NCI-H510A (cell line): ENCODE measurements at regions not wholly inside any gene's neighbourhood (a gene's known extent, or its start where the extent isn't known, plus 50 kb on each side); places are given as distances from the start of the nearest gene placed in this dataset.

ENCODE experiments used
- DNase-seq: peaks from one replicate; lab custom pipeline; 2025; lab: John Stamatoyannopoulos, UW

DNA sequence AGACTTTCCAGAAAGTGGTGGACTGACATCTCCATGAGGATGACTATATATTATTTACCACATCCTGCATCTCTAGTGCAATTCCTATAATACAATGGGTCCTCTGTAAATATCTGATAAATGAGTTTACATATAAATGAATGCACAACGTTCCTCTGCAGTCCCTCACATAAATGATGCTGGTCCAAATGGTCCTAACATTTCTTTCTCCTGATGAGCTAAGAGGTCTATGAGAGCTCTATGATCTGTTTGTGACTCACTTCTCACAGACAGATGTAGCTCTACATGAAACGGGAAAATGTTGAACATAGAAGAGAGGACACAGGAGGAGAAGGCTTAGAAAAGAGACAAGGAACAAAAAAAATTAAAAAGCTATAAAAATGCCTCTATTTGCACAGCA lies 201.2 kb upstream of the PIK3C3 start:
- DNase-seq, result no peak

DNA sequence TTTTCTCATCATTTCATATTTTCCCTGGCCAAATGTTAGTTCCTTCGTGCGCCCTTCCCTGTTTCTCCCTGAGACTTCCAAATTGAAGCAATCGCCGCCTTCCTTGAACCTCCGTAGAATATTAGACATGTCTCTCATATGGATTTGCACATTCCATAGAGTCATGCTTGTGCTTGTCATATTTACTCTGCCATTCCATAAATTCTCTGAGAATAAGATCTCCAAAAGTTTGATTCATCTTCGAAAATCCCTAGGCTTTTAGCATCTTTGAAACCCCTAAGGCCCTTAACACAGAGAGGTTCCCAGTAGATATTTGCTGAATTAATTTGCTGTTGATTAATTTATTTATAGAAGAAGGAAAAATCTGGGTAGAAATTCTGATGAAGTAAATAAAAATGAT lies 202.2 kb upstream of the PIK3C3 start:
- no peak for DNase-seq

DNA sequence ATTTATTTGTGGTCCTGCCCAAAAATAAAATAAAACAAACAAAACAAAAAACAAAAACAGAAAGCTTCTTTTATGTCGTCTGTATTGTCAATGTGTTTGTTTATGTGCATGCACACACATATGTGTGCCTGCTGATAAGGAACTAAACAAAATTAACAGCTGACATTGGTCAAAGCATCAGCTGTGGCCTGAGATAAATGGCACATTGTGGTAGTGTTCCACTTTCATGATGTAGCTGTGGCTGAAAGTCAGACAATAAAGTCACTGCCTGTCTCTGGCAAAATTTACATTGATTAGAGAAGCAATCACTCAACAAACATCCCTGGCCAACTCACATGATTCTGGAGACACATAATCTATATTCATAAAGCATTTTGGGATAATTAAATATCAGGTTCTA lies 203.4 kb upstream of the PIK3C3 start:
- no peak for DNase-seq

DNA sequence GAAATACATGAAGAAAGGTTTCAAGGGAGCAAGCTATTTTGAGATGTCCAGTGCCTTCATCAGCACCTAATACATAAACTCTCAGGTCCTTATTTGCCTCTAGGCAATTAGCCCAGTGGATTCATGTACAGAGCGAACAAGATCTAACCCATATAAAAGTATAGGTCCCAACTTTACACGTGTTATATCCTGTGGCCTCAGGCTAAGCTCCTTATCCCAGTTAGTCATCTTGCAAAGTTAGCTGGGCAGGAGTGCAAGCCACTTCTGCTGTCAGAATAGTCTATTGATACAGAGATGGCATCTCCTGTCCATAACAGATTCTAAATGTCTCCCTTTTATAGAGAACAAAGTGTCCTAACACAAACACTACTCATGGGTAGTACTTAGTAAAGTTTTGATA lies 203.9 kb upstream of the PIK3C3 start:
- DNase-seq, result no peak

DNA sequence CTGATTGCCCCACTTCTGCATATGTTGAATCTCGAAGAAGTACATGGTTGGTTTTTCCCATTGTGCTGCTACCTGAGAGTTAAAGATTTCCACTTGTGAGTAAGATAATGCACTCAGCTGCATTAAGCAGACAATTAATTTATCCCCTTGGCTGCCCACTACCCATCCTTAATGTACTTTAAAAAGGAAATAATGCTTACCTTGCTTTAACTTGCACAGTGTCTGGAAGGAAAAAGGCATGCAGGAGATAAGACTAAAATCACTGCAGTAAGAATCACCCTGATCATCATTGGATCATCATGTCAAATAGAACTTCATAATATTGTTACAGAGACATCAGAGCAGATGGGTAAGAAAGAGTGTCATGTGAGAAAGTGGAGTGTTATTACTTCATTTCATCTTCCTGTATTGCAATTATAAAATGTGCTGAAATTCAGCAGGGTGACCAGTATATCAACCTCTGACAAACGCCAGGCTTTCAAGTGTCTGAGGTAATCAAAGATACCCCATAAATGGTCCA lies 207.3 kb upstream of the PIK3C3 start:
- no peak for DNase-seq

DNA sequence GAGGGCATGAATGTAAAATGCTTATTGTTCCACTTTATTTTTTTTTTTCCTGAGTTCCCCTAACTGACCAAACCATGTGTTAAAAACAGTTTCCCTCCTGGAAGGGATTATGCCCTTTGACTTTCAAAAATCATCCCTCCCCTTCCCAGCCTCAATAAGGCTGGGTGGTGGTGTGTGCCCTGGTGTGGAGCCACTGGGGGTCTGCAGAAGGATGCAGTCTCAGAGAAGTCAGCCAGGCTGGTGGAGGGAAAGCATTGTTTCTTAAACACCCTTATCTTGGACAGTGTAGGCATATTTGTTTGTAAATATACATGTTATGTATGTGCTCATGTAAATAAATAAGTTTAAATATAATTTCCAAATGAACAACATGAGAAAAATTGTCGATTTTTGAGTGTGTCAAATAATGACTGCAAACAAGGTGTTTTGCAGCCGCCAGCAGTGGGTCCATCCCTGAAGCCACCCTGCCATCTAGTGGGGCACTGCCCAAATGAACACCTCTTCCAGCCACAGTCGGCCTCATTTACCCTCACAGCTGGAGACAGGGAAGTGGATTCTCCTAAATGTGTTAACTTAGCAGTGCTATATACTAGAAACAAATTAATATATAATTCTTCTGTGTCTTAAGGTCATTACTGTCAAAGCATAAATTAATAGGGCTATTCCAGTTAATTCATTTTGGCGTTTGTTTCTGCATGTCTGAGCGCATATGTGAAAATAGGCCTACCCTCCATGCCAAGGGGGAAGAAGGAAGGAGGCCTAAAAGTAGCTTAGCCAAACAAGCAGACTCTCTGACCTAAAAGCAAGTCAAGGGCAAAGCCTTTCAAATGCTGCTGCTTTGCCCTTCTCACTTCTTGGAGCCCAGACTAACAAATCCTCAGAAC lies 209.6 kb upstream of the PIK3C3 start:
- peak; percentile 52 for DNase-seq

DNA sequence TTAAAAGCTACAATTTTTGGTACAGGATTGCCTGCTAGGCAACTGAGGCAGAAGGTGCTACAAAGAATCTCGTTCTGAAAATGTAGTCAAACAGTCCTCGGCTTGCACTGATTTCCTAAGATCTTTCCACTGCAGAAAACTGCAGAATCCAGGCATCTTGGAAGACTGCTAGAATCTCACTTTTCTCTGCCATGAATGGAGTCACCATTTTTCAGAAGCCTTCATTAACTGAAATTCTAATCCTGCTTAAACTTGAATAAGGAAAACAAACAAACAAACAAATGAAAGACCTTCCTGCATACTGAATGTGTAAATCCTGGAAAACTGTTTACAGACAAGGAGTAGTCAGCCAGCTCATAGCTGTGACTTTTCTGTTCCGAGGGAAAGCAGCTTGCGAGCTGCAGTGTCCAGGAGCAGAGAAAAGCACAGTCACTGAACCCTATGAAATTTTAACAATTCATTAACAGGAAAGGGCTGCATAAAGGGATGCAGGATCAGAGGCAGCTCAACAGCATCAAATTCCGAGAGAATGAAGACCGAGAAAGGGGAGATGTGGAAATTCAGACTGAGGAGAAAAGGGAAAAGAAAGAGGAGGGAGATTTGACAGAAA lies 210.5 kb upstream of the PIK3C3 start:
- DNase-seq, result no peak

DNA sequence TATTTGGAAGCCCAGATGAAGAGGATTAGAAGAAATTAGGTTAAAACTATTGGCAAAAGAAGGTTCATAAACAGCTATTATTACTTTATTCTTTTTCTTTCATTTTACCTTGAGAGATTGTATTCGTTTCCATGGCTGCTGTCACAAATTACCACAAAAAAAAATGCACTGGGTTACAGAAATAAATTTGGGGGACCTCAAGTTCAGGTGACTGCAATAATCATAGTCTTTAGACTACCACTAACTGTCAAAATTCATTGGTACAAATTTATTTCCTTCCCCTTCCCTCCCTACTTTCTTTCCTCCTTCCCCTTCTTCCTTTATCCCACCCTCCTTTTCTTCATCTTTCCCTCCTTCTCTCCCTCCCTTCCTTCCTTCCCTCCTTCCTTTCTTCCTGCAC lies 217.8 kb upstream of the PIK3C3 start:
- DNase-seq, result no peak

DNA sequence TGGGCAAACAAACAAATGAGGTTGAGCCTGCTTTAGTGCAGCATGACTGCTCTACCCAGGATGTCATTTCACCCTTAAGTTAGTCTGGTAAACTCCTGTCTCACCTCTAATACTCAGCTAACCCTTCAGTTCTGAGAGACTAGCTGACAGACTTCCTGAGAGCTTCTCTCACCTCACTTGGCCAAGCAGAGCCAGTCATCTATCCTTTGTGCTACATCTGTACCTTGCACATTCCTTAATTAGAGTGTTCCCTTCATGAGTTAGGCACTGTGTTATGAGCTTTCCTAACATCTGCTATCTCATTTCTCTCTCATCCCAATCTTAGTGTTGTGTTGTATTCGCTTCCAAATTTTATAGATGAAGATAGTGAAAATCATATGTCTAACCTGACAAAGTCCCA lies 220.1 kb upstream of the PIK3C3 start:
- DNase-seq, result no peak

DNA sequence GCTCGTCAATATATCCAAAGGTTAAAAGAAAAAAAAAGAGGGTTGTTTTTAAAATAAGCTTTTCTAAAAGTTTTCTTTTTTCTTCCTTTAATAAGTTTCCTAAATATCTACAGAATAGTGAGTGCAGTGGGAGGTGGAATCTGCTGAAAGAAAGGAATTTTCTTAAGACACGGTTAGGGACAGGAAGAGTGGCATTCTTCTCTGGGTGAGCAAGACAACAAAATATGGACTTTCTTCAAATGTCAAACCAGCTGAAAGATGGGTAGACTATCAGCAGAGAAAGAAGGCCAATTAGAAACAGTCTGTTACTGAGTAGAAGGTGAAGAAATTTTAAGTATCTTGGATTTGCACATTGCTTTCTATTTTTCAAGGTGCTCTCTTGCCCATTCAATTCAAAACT lies 222.7 kb upstream of the PIK3C3 start:
- DNase-seq, result no peak

DNA sequence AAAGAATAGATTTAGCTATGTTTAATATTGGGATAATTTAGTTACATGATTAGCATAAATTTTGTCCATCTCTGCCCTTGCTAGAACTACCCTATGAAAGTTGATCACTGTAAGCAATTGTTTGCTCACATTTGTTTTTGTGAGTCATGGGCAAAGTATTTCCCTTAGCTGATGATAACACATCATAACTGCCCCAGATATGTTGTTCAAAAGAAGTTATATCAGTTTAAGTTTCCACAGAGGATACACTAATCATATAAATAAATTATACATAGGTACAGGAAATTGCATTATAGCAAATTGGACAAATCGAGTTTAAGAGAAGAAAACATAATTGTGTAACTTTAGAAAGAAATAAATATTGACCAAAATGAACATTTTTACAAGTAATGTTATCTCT lies 223.2 kb upstream of the PIK3C3 start:
- DNase-seq, result no peak

DNA sequence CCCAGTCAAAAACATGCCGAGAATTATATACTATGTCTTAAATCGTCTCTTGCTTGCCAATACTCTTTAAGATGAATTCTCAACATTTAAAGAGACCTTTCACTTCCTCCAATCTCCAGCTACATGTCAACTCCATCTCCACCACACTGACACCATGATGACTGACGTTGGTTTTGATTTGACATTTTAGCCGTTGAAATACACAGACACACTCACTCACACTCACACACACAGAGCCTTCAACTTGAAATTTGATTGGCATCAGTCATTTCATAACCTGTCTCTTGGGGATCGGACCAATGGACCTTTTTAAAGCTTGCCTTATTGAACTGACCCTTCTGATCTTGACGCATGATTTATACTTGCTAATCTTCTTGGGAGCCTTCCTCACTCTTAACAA lies 230.8 kb upstream of the PIK3C3 start:
- no peak for DNase-seq

DNA sequence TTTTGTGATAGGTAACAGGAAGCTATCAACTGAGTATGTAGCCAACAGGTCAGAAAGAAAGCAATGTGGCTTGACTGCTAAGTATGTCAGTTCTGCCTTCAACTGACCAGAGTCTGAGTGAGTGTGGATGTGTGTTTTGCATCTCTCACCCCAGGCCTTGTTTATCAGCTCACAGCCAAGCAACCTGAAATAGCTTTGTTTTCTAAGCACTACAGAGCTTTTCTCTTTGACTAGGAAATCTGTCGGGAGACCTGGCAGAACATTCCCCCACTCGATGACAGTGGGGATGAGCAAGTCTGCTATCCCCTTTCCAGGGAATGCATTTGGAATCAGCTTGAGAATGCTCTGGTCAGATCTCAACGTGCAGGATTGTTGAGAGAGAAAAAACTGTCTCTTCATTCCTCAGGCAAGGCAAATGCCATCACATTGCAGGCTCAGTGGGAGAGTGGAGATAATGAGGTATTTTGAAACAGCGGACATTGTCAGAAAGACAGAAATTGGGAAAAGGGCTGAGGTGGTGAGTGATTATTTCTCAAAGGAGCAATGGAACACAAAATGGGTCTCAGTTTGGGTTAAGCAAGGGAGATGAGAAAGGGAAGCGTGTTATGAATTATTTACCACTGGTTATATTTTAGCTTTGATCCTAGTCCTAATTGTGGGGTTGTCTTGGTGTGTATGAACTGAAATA lies 233.8 kb upstream of the PIK3C3 start:
- no peak for DNase-seq

DNA sequence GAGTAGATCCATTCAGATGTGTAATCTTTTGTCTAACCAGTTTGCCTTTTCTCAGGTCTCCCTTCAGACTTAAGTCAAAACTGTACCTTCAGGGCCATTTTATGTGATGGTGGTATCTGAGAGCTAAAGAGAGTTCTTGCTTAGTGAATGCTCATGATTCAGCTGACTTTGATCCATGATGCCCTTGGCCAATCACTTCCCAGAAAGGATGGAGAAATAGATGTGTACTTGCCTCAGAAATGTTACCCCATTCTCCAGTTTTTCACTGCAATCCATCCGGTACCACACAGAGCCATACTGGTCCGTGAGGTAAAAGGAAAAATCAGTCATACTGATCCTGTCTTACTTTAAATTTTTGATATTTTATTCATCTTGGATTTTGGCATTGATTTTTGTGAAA lies 234.8 kb upstream of the PIK3C3 start:
- DNase-seq, result no peak

DNA sequence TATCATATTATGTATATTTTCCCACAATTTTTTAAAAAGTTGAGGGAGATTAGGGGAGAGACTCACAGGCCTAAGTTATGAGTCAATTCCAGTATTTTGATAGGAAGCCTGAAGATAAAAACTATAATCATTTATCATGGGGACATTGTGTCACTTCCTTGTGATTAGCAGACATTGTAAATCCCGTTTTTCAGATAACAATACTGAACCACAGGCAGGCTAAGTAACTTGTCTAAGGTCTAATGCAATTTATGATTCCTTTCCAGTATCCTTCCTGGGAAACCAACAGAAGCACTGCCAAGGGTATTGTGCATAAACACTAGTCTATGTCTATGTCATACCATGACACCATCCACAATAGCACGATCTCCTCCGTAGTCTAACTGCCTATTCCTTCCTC lies 235.2 kb upstream of the PIK3C3 start:
- no peak for DNase-seq

DNA sequence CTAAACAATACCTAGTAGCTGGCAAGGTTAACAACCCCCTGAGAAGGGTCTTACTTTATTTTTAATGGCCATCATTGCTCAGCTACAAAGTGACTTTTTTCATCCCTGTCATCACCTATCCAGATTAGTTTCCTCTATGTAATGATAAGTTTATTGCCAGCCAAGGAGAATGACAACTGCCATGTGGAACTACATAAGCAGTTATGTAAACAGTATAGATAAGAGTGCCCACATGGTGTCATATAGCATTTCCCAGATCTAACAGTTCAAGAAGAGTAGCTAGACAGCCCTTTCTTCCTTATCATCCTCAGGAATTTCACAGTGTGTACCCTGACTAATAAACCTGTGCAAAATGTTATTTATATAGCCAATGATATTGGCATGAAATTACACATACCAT lies 240.2 kb upstream of the PIK3C3 start:
- DNase-seq, result peak; percentile 0

DNA sequence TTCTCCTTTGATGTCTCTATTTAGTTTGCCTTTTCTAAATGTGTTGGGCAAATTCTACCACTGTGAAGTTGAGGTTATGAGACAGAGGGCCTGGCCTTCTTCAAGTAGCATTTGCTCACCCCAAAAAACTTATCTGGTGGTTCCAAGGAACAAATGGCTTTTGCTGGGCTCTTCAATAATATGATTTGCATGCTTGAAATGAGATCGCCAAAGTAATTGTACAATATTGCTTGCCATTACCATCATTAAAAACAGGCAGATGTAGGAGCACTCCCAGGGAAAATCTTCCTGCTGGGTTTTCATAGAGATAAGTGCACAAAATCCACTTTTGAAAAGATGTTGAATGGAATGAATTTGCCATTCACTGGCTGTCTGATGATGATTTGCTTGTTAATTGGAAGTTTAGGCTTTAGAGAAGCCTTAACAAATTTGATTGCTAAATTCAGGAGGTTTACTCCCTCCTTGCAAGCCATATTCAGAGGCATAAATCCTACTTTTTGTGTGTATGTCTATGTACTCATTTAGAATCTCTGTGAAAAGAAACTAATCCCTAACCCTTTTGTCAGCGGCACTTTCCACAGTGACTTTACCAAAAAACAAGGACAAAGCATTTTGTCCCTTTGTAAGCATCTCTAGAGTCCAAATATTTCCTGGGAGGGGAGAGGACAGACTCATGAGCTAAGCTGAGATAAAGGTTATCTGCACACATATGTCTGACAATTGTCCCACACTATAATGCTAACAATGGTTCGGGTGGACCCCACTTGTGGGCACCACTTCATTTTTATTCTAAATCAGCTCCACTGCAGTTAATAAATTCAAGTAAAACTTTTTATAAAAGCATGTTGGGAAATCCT lies 240.8 kb upstream of the PIK3C3 start:
- DNase-seq, result no peak

DNA sequence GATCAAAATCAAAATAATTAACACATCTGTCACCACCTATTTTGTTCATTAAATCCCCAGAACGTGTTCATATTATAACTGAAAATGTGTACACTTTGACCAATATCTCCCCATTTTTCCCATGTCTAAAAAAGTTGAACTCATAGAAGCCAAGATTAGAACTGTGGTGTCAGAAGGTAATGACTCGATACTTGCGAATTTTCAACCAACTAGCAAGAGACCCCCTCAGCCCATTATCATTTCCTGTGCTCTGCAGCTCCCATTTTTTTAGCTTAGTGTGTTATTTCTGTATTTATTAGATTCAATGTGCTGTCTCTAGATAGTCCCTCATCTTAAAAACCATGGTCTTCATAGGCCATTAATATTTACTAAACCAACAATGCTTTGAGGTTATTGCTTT lies 248.7 kb upstream of the PIK3C3 start:
- DNase-seq, result no peak

DNA sequence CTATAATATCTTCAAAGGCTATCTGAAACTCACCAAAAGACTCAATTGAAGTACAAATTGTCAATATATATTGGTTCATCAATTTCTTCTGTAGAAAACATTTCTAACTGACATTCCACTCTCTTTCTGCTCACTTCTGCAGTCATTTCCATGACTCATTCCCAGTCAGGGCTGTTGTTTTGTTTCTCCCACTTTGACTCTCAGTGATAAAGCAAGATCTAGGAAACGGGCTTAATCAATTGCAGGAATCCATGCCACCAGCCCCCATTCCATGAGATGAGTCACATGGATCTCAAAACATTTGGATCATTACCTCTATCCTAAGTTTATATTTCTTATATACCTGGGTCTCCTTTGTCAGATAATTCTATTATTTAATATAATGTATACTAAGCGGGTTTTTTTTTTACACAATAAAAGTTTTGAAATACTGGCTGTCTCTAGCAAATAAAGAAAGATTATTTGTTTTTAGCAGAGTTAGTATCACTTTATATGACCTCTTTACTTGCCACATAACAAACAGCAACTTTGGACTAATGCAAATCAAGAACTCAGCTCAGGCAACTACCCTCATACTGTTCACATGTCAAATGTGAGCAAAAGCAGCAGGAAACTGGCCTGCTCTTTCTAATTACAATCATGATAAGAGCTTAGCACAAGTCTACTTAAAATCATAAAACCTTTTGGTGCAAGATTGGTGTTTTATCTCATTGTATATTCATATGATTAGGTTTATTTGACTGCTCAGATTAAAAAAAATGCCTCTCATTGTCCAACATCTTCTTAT lies 251.1 kb upstream of the PIK3C3 start:
- no peak for DNase-seq

DNA sequence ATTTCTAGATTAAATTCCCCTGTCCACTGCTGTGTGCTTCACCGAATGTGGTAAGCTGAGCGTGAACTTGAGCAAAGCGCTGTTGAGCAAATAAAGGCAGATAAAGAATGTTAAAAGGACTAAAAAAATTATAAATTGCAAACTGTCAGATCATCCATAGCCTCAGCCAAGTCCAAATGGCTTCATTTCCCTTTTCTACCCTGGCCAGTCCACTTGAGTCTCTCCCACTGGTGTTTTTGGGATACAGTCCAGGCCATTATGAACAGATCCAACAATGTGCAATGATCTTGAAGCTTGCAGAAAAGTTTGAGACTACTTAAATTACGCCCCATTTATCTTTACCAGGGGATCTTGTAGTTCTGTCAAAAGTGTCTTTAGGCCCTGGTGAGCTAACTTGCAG lies 254.6 kb upstream of the PIK3C3 start:
- DNase-seq, result no peak

DNA sequence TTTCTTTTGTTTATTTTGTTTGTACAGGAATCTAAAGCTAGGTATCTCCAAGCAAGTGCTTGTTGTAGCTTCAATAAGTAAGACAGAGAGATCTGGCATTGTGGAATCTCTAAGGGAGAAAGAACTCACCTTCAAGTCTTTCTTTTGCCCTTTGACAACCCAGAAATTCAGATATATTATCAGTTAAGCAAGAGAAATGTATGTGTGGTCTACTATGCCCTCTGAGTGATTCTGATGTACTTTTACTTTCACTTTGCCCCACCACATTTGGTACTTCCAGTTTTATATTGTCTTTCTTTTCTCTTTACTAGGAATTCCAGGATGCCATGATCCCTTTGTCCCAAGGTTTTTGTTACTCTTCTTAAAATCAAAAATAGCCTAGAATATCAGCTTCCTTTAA lies 259.6 kb upstream of the PIK3C3 start:
- no peak for DNase-seq
